ENCODE measurements at regions not wholly inside any gene's neighbourhood (a gene's known extent, or its start where the extent isn't known, plus 50 kb on each side); places are given as distances from the start of the nearest gene placed in this dataset.

- DNase-seq (ENCODE audit: low read depth): no peak
Observed at GRCh38 chr1:195376190-195376589, 1232.0 kb downstream of the KCNT2 start.

GRCh38 chr1:195373856-195374255 lies 1234.4 kb downstream of the KCNT2 start:
- DNase-seq (ENCODE audit: low read depth): peak; percentile 5

GRCh38 chr1:195345149-195345548 lies 1263.1 kb downstream of the KCNT2 start:
- DNase-seq (ENCODE audit: low read depth): no peak

GRCh38 chr1:195337646-195338045 lies 1270.6 kb downstream of the KCNT2 start:
- no peak for DNase-seq (ENCODE audit: low read depth)

GRCh38 chr1:195336812-195337211 lies 1271.4 kb downstream of the KCNT2 start:
- DNase-seq (ENCODE audit: low read depth): no peak

GRCh38 chr1:195335541-195335940 lies 1272.7 kb downstream of the KCNT2 start:
- DNase-seq (ENCODE audit: low read depth): no peak

GRCh38 chr1:195332102-195332501 lies 1276.1 kb downstream of the KCNT2 start:
- DNase-seq (ENCODE audit: low read depth): no peak

GRCh38 chr1:195328681-195329080 lies 1279.6 kb downstream of the KCNT2 start:
- DNase-seq (ENCODE audit: low read depth): no peak

- no peak for DNase-seq (ENCODE audit: low read depth)
Observed at GRCh38 chr1:195328102-195328501, 1280.1 kb downstream of the KCNT2 start.

- no peak for DNase-seq (ENCODE audit: low read depth)
Observed at GRCh38 chr1:195327361-195327760, 1280.9 kb downstream of the KCNT2 start.

- no peak for DNase-seq (ENCODE audit: low read depth)
Observed at GRCh38 chr1:195326325-195326724, 1281.9 kb downstream of the KCNT2 start.

GRCh38 chr1:195325181-195325580 lies 1283.1 kb downstream of the KCNT2 start:
- no peak for DNase-seq (ENCODE audit: low read depth)

- no peak for DNase-seq (ENCODE audit: low read depth)
Observed at GRCh38 chr1:195306281-195306680, 1302.0 kb downstream of the KCNT2 start.

GRCh38 chr1:195294911-195295310 lies 1313.3 kb downstream of the KCNT2 start:
- DNase-seq (ENCODE audit: low read depth): no peak

GRCh38 chr1:195278644-195279043 lies 1329.6 kb downstream of the KCNT2 start:
- no peak for DNase-seq (ENCODE audit: low read depth)

- DNase-seq (ENCODE audit: low read depth): no peak
Observed at GRCh38 chr1:195275710-195276109, 1332.5 kb downstream of the KCNT2 start.

GRCh38 chr1:195251900-195252299 lies 1356.3 kb downstream of the KCNT2 start:
- DNase-seq (ENCODE audit: low read depth): no peak

GRCh38 chr1:195243492-195243891 lies 1364.7 kb downstream of the KCNT2 start:
- DNase-seq (ENCODE audit: low read depth): no peak

- DNase-seq (ENCODE audit: low read depth): no peak
Observed at GRCh38 chr1:195241066-195241465, 1367.2 kb downstream of the KCNT2 start.

- no peak for DNase-seq (ENCODE audit: low read depth)
Observed at GRCh38 chr1:195238313-195238712, 1369.9 kb downstream of the KCNT2 start.

- no peak for DNase-seq (ENCODE audit: low read depth)
Observed at GRCh38 chr1:195236991-195237889, 1371.0 kb downstream of the KCNT2 start.

GRCh38 chr1:195218428-195219212 lies 1389.6 kb downstream of the KCNT2 start:
- no peak for DNase-seq (ENCODE audit: low read depth)

GRCh38 chr1:195202241-195202640 lies 1406.0 kb downstream of the KCNT2 start:
- DNase-seq (ENCODE audit: low read depth): no peak
